Hematopoietic multipotent progenitor cell treated with erythropoietin and hydrocortisone succinate and interleukin-3 and kit ligand, for 15 days (in vitro differentiated cells): ENCODE measurements at regions not wholly inside any gene's neighbourhood (a gene's known extent, or its start where the extent isn't known, plus 50 kb on each side); places are given as distances from the start of the nearest gene placed in this dataset.

Source experiments
- DNase-seq: peaks from one replicate; pipeline ENCODE4 v3.0.0-alpha.2; 2015; ENCODE audit warnings: low spot score

- DNase-seq = no peak
Measured at GRCh38 chr17:79396696-79397095, 214.2 kb downstream of the RBFOX3 start.

- DNase-seq = no peak
Measured at GRCh38 chr17:79395545-79395944, 215.3 kb downstream of the RBFOX3 start.

GRCh38 chr17:79395066-79395465, 215.8 kb downstream of the RBFOX3 start:
- no peak for DNase-seq

- DNase-seq = peak; percentile 38
Measured at GRCh38 chr17:79393358-79394052, 217.3 kb downstream of the RBFOX3 start.

- no peak for DNase-seq
Measured at GRCh38 chr17:79392598-79392997, 218.3 kb downstream of the RBFOX3 start.

GRCh38 chr17:79391376-79392233, 219.2 kb downstream of the RBFOX3 start:
- DNase-seq = peak; percentile 52

GRCh38 chr17:79389896-79390295, 221.0 kb downstream of the RBFOX3 start:
- no peak for DNase-seq

GRCh38 chr17:79388556-79389295, 222.1 kb downstream of the RBFOX3 start:
- DNase-seq = no peak

GRCh38 chr17:79387783-79388182, 223.1 kb downstream of the RBFOX3 start:
- no peak for DNase-seq

GRCh38 chr17:79385962-79386563, 224.8 kb downstream of the RBFOX3 start:
- no peak for DNase-seq

GRCh38 chr17:79382313-79382712, 228.5 kb downstream of the RBFOX3 start:
- no peak for DNase-seq

- DNase-seq = no peak
Measured at GRCh38 chr17:79379700-79380445, 231.0 kb downstream of the RBFOX3 start.

GRCh38 chr17:79377230-79377786, 233.5 kb downstream of the RBFOX3 start:
- no peak for DNase-seq

- DNase-seq = no peak
Measured at GRCh38 chr17:79374807-79375206, 236.0 kb downstream of the RBFOX3 start.

- no peak for DNase-seq
Measured at GRCh38 chr17:79374087-79374689, 236.7 kb downstream of the RBFOX3 start.

- DNase-seq = no peak
Measured at GRCh38 chr17:79372470-79373238, 238.2 kb downstream of the RBFOX3 start.

- no peak for DNase-seq
Measured at GRCh38 chr17:79371984-79372383, 238.9 kb downstream of the RBFOX3 start.

GRCh38 chr17:79370594-79370993, 240.3 kb downstream of the RBFOX3 start:
- DNase-seq = no peak

GRCh38 chr17:79370126-79370525, 240.7 kb downstream of the RBFOX3 start:
- DNase-seq = no peak

GRCh38 chr17:79369532-79369931, 241.3 kb downstream of the RBFOX3 start:
- no peak for DNase-seq
